ENCODE measurements at regions not wholly inside any gene's neighbourhood (a gene's known extent, or its start where the extent isn't known, plus 50 kb on each side); places are given as distances from the start of the nearest gene placed in this dataset.

DNA sequence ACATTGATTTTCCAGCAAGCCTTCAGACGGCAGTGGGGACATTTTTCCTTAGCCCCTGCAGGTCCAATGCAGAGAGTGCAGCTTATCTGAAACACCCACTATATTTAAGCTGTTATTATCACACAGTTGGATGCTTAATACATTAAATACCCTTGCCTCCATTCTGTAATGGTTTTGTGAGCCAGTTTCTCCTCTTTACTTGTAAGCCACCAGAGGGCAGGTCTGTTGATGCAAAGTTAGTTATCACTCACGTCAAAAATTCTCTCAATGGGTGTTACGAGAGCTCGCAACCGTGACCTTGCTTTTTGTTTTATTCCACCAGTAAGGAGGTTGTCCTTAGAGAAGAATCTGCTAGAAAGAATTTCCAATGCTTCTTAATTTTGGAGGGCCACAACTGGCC lies 189.8 kb downstream of the INSIG2 start:
- TF ChIP-seq, protein P1, sequence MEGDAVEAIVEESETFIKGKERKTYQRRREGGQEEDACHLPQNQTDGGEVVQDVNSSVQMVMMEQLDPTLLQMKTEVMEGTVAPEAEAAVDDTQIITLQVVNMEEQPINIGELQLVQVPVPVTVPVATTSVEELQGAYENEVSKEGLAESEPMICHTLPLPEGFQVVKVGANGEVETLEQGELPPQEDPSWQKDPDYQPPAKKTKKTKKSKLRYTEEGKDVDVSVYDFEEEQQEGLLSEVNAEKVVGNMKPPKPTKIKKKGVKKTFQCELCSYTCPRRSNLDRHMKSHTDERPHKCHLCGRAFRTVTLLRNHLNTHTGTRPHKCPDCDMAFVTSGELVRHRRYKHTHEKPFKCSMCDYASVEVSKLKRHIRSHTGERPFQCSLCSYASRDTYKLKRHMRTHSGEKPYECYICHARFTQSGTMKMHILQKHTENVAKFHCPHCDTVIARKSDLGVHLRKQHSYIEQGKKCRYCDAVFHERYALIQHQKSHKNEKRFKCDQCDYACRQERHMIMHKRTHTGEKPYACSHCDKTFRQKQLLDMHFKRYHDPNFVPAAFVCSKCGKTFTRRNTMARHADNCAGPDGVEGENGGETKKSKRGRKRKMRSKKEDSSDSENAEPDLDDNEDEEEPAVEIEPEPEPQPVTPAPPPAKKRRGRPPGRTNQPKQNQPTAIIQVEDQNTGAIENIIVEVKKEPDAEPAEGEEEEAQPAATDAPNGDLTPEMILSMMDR (IDR thresholded peaks at IDR 0.05; ENCODE audit: low read depth, low read length, poor library complexity, severe bottlenecking), result no peak
- TF ChIP-seq EZH2phosphoT487 (IDR thresholded peaks at IDR 0.05; ENCODE audit: borderline replicate concordance, low read length), result no peak

Data from DOHH2 (cell line).